ENCODE measurements at regions not wholly inside any gene's neighbourhood (a gene's known extent, or its start where the extent isn't known, plus 50 kb on each side); places are given as distances from the start of the nearest gene placed in this dataset.

DNA sequence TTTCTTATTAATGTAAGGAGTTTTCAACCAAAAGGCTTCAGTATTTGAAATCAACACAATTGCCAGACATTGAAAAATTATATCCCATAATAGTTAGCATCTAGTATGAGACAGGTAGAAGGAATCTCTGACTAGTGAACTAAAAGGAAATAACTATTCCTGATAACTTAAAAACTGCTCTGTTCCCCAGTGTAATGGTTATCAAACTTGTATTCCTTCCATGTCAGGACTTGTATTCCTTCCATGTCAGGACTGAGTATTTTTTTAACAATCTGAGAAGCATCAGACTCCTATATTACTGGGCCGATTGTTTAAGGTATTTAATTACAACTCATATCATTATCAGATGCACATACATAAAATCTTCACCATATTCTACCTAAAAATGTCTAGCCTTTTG lies 238.5 kb downstream of the HNMT start:
- intact Hi-C loops (cut with DNase I): no loop called here
- ATAC-seq (no peak), DNase-seq (no peak)
- Histone ChIP-seq H3K4me1 (no peaks in the 10 kb centered on the region), H3K27me3 (ENCODE audit: low read depth) (no peaks in the 10 kb centered on the region), H3K36me3 (no peaks in the 10 kb centered on the region), H3K27ac (no peak overlapping the region), H3K9me3 (no peaks in the 10 kb centered on the region), H3K4me3 (no peak overlapping the region)
- TF ChIP-seq, protein P1, sequence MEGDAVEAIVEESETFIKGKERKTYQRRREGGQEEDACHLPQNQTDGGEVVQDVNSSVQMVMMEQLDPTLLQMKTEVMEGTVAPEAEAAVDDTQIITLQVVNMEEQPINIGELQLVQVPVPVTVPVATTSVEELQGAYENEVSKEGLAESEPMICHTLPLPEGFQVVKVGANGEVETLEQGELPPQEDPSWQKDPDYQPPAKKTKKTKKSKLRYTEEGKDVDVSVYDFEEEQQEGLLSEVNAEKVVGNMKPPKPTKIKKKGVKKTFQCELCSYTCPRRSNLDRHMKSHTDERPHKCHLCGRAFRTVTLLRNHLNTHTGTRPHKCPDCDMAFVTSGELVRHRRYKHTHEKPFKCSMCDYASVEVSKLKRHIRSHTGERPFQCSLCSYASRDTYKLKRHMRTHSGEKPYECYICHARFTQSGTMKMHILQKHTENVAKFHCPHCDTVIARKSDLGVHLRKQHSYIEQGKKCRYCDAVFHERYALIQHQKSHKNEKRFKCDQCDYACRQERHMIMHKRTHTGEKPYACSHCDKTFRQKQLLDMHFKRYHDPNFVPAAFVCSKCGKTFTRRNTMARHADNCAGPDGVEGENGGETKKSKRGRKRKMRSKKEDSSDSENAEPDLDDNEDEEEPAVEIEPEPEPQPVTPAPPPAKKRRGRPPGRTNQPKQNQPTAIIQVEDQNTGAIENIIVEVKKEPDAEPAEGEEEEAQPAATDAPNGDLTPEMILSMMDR (IDR thresholded peaks at IDR 0.05): no peak

DNA sequence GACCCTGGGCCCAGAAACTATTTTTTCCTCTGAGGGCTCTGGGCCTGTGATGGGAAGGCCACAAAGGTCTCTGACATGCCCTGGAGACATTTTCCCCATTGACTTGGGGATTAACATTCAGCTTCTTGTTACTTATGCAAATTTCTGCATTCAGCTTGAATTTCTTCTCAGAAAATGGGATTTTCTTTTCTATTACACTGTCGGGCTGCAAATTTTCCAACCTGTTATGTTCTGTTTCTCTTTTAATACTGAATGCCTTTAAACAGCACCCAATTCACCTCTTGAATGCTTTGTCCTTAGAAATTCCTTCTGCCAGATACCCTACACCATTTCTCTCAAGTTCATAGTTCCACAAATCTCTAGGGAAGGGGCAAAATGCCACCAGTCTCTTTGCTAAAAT lies 241.0 kb downstream of the HNMT start:
- ATAC-seq (no peak), DNase-seq (no peak)
- no peaks in the 10 kb centered on the region for H3K9me3 ChIP-seq
- no peak overlapping the region for H3K4me3 ChIP-seq
- no peaks in the 10 kb centered on the region for H3K36me3 ChIP-seq
- H3K27ac ChIP-seq: no peak overlapping the region
- TF ChIP-seq, protein P1 (IDR thresholded peaks at IDR 0.05): no peak
- no peaks in the 10 kb centered on the region for H3K4me1 ChIP-seq
- H3K27me3 ChIP-seq (ENCODE audit: low read depth): no peaks in the 10 kb centered on the region
- intact Hi-C loops (cut with DNase I): no loop called here

DNA sequence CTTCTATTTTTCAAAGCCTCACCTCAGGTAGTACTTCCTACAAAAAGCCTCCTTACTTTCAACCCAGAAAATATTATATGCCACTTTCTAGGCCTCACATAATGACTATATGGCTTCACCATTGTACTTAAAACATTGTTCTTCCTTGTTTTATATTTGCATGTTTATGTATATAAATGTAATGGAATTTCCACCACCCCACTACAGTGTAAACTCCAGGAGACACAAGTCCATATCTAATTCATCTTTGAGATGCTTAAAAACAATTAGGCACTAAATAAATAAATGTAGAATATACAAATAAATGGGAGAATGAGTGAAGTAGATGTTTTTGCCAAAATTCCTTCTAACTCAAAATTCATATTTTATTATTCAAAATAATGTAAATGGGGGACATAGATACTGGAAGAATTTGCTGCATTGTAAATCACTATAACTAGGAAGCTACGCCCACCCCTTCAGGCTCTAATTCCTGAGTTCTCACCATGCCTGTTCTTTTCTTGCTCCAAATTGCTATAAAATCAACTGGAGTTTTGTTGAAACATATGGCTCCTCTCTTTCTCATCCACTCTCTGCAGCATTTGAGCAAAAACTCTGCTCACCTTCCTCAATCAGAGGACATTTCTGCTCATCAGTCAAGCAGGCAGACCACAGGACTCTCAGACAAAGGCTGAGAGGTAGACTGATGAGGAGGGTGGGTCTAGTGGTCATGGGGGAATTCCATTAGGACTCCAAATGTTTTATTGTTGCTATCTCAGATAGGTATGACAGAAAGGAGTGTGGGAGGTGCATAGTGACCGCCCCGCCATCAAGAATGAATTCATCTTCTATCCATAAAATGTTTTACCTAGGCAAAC lies 243.0 kb downstream of the HNMT start:
- no peak overlapping the region for H3K4me3 ChIP-seq
- no peaks in the 10 kb centered on the region for H3K9me3 ChIP-seq
- DNase-seq (no peak), ATAC-seq (no peak)
- intact Hi-C loops (cut with DNase I): no loop called here
- no peaks in the 10 kb centered on the region for H3K36me3 ChIP-seq
- TF ChIP-seq, protein P1 (IDR thresholded peaks at IDR 0.05): no peak
- no peak overlapping the region for H3K27ac ChIP-seq
- H3K4me1 ChIP-seq: no peaks in the 10 kb centered on the region
- H3K27me3 ChIP-seq (ENCODE audit: low read depth): no peaks in the 10 kb centered on the region

DNA sequence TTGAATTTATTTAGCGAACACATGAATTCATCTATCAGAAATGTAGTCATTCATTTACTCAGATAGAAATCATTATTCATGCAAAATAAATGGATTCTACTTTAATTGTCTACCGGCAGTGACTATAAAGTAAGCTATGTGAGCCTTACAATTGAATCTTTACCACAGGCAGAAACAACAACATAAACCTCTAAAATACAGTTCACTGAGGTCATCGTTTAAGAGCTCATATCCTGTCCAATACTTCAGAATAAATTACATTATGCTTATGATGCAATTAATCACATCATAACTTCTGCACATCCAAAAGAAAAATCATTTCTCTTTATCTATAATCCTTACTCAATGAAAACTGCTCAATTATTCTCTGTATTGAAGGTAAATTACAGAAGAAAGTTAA lies 244.7 kb downstream of the HNMT start:
- Histone ChIP-seq H3K4me1 (no peaks in the 10 kb centered on the region), H3K9me3 (no peaks in the 10 kb centered on the region), H3K27me3 (ENCODE audit: low read depth) (no peaks in the 10 kb centered on the region), H3K36me3 (no peaks in the 10 kb centered on the region), H3K4me3 (no peak overlapping the region), H3K27ac (no peak overlapping the region)
- intact Hi-C loops (cut with DNase I): no loop called here
- ATAC-seq (no peak), DNase-seq (no peak)
- TF ChIP-seq, protein P1 (IDR thresholded peaks at IDR 0.05): no peak

DNA sequence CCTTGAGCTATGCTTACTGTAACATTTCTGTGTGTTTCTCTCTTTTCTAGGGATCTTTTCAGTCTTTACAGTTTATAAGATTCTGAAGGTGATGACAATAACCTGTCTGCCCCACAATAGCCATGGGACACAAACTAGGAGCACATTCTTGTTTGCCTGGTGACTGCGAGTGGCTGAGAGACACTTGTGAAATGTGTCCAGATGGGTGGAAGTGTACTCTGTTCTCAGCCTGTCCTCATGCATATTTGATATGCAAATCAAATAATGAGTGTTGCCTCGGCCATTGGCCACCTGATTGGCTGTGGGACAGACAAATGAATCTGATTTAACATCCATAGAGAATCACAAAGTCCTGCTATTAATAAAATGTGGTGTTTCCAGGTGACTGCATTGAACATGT lies 246.2 kb downstream of the HNMT start:
- ATAC-seq (no peak), DNase-seq (no peak)
- Histone ChIP-seq H3K9me3 (no peaks in the 10 kb centered on the region), H3K4me3 (no peak overlapping the region), H3K4me1 (no peaks in the 10 kb centered on the region), H3K27me3 (ENCODE audit: low read depth) (no peaks in the 10 kb centered on the region), H3K27ac (no peak overlapping the region), H3K36me3 (no peaks in the 10 kb centered on the region)
- TF ChIP-seq, protein P1 (IDR thresholded peaks at IDR 0.05): no peak
- intact Hi-C loops (cut with DNase I): no loop called here
